Suprapubic skin (tissue), 4 donors: ENCODE measurements at regions not wholly inside any gene's neighbourhood (a gene's known extent, or its start where the extent isn't known, plus 50 kb on each side); places are given as distances from the start of the nearest gene placed in this dataset.

ENCODE experiments used
- DNase-seq, 2 donors: peaks; one replicate each; pipeline ENCODE4 v3.0.0-alpha.2; 2019; ENCODE audit warnings: low spot score in 2 of 2
- H3K27ac ChIP-seq: fragments of 200-600 bp; sonication (generic); one replicate; pipeline ENCODE4 v1.5.1; 2019
- H3K27me3 ChIP-seq: fragments of 200-600 bp; sonication (generic); one replicate; pipeline ENCODE4 v1.5.1; 2019
- H3K36me3 ChIP-seq: fragments of 200-600 bp; sonication (generic); one replicate; pipeline ENCODE4 v1.5.1; 2019
- H3K4me1 ChIP-seq: fragments of 200-600 bp; sonication (generic); one replicate; pipeline ENCODE4 v1.5.1; 2019
- H3K4me3 ChIP-seq: fragments of 200-600 bp; sonication (generic); one replicate; pipeline ENCODE4 v1.5.1; 2019; ENCODE audit warnings: mild to moderate bottlenecking
- H3K9me3 ChIP-seq: fragments of 200-600 bp; sonication (generic); one replicate; pipeline ENCODE4 v1.5.1; 2019
- EP300 ChIP-seq: sonication (generic); formaldehyde crosslinking; IDR thresholded peaks from one replicate; pipeline ENCODE4 v1.6.1; 2017; ENCODE audit warnings: antibody characterized with exemption
- POLR2A ChIP-seq, 2 donors: fragments of 450-650 bp; IDR thresholded peaks; one replicate each; pipeline ENCODE4 v1.6.1; 2017; ENCODE audit warnings: antibody characterized with exemption in 2 of 2, mild to moderate bottlenecking in 2 of 2, moderate library complexity in 2 of 2
- POLR2AphosphoS5 ChIP-seq, 3 donors: sonication (generic); formaldehyde crosslinking; IDR thresholded peaks; one replicate each; pipeline ENCODE4 v1.6.1; 2017; ENCODE audit warnings: antibody characterized with exemption in 3 of 3
- WGBS: methylation state at CpG from one replicate; pipeline ENCODE4 v1.1.5; 2018; 5-methylcytosine and 5-hydroxymethylcytosine counted together
- TF ChIP-seq, protein P1 (sequence below), 2 donors: fragments of 200-600 bp in 1 of 2; fragments of 450-650 bp in 1 of 2; sonication (generic) in 1 of 2; IDR thresholded peaks; one replicate each; pipeline ENCODE4 v1.5.1; 2016 to 2019; ENCODE audit warnings: antibody characterized with exemption in 2 of 2, mild to moderate bottlenecking in 1 of 2, moderate library complexity in 1 of 2

- Histone ChIP-seq H3K9me3 (no peaks in the 10 kb centered on the region), H3K27me3 (no peaks in the 10 kb centered on the region), H3K27ac (no peak overlapping the region), H3K4me3 (no peak overlapping the region), H3K4me1 (no peaks in the 10 kb centered on the region), H3K36me3 (no peaks in the 10 kb centered on the region)
- no peak for TF ChIP-seq EP300
- no peak for TF ChIP-seq POLR2A (IDR thresholded peaks at IDR 0.05)
- TF ChIP-seq POLR2AphosphoS5 (IDR thresholded peaks at IDR 0.05), result no peak
- TF ChIP-seq, protein P1, sequence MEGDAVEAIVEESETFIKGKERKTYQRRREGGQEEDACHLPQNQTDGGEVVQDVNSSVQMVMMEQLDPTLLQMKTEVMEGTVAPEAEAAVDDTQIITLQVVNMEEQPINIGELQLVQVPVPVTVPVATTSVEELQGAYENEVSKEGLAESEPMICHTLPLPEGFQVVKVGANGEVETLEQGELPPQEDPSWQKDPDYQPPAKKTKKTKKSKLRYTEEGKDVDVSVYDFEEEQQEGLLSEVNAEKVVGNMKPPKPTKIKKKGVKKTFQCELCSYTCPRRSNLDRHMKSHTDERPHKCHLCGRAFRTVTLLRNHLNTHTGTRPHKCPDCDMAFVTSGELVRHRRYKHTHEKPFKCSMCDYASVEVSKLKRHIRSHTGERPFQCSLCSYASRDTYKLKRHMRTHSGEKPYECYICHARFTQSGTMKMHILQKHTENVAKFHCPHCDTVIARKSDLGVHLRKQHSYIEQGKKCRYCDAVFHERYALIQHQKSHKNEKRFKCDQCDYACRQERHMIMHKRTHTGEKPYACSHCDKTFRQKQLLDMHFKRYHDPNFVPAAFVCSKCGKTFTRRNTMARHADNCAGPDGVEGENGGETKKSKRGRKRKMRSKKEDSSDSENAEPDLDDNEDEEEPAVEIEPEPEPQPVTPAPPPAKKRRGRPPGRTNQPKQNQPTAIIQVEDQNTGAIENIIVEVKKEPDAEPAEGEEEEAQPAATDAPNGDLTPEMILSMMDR (IDR thresholded peaks at IDR 0.05), result no peak
- 46% methylated on average over 2 of the region's 2 CpGs for WGBS
- no peak for DNase-seq
Measured at GRCh38 chr17:53932386-53932785, 109.7 kb downstream of the KIF2B start.

DNA sequence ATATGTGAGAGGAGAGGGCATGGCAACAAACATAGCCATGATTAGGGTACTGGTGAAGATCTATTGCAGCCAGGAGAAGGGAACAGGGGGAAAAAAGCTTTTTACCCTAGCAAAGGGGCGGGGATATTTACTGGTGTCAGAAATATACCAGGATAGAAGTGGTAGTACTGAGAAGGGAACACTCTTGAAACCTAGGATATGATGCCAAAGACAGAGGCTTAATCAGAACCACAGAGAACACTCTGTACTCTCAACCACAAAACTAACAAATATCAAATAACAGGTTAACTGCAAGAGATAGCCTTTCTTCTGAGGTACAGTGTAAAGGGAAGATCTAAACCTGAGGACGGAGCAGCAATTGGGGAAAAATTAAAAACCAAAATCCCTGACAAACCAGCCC lies 112.2 kb downstream of the KIF2B start:
- H3K9me3 ChIP-seq, result no peaks in the 10 kb centered on the region
- DNase-seq, result no peak
- TF ChIP-seq EP300 (no peak), POLR2A (IDR thresholded peaks at IDR 0.05) (no peak), POLR2AphosphoS5 (IDR thresholded peaks at IDR 0.05) (no peak)
- TF ChIP-seq, protein P1 (IDR thresholded peaks at IDR 0.05), result no peak
- no peaks in the 10 kb centered on the region for H3K27me3 ChIP-seq
- no peaks in the 10 kb centered on the region for H3K36me3 ChIP-seq
- H3K4me3 ChIP-seq, result no peak overlapping the region
- H3K4me1 ChIP-seq, result no peaks in the 10 kb centered on the region
- 82% methylated on average over 2 of the region's 2 CpGs for WGBS
- no peak overlapping the region for H3K27ac ChIP-seq

DNA sequence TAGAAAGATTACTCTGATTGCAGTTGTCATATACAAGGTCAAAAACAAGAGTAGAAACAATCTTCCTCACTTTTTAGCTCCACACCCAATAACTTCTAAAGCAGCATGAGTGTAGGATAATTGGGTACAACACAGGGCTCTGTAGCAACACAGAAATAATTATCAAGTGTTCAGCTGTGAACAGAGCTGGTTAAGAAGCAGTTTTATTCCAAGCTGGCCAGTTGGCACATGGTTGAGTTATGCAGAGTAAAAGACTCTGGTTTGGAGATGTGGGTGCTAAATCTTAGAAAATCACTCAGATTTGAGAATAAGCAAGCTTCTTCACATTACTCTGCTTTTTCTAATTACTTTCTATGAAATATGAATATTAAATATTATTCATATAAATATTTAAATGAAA lies 118.5 kb downstream of the KIF2B start:
- H3K36me3 ChIP-seq, result no peaks in the 10 kb centered on the region
- no peaks in the 10 kb centered on the region for H3K4me1 ChIP-seq
- H3K27me3 ChIP-seq, result no peaks in the 10 kb centered on the region
- H3K9me3 ChIP-seq, result no peaks in the 10 kb centered on the region
- no peak overlapping the region for H3K4me3 ChIP-seq
- H3K27ac ChIP-seq, result no peak overlapping the region
- TF ChIP-seq POLR2A (IDR thresholded peaks at IDR 0.05), result no peak
- TF ChIP-seq POLR2AphosphoS5 (IDR thresholded peaks at IDR 0.05), result no peak
- TF ChIP-seq, protein P1 (IDR thresholded peaks at IDR 0.05), result no peak
- TF ChIP-seq EP300, result no peak
- DNase-seq, result no peak

- Histone ChIP-seq H3K27ac (no peak overlapping the region), H3K9me3 (no peaks in the 10 kb centered on the region), H3K4me3 (no peak overlapping the region), H3K4me1 (no peaks in the 10 kb centered on the region), H3K27me3 (no peaks in the 10 kb centered on the region), H3K36me3 (no peaks in the 10 kb centered on the region)
- no peak for DNase-seq
- no peak for TF ChIP-seq POLR2AphosphoS5 (IDR thresholded peaks at IDR 0.05)
- no peak for TF ChIP-seq POLR2A (IDR thresholded peaks at IDR 0.05)
- TF ChIP-seq, protein P1 (IDR thresholded peaks at IDR 0.05), result no peak
- TF ChIP-seq EP300, result no peak
- 84% methylated on average over 1 of the region's 1 CpG for WGBS
Measured at GRCh38 chr17:53942436-53942835, 119.7 kb downstream of the KIF2B start.

DNA sequence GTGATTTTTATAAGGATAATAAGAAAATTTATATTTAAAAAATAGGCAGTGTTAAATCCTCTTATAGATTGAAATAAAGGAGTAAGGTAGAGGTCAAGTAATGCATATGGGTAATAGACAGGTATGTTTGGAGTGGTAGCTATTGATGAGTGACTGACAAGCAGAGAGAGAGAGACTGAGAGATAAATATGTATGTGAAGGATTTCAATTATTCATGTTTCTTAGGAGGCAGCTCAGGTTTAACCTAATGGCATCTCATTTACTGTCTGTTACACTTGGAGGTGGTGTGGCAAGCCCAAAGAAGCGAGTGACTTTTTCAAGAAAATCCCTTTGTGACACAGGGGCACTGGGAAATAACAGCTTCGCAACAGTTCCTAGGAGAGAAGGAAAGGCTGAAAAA lies 120.2 kb downstream of the KIF2B start:
- Histone ChIP-seq H3K4me3 (no peak overlapping the region), H3K9me3 (no peaks in the 10 kb centered on the region), H3K27me3 (no peaks in the 10 kb centered on the region), H3K36me3 (no peaks in the 10 kb centered on the region), H3K27ac (no peak overlapping the region), H3K4me1 (no peaks in the 10 kb centered on the region)
- no peak for DNase-seq
- 80% methylated on average over 2 of the region's 2 CpGs for WGBS
- TF ChIP-seq, protein P1 (IDR thresholded peaks at IDR 0.05), result no peak
- no peak for TF ChIP-seq POLR2AphosphoS5 (IDR thresholded peaks at IDR 0.05)
- no peak for TF ChIP-seq EP300
- no peak for TF ChIP-seq POLR2A (IDR thresholded peaks at IDR 0.05)
